Keratinocyte (primary cell): ENCODE measurements at regions not wholly inside any gene's neighbourhood (a gene's known extent, or its start where the extent isn't known, plus 50 kb on each side); places are given as distances from the start of the nearest gene placed in this dataset.

Experiments used
- DNase-seq: peaks from one replicate; pipeline ENCODE4 v3.0.0-alpha.2; 2011; ENCODE audit warnings: low read depth, missing footprints, low spot score
- FAIRE-seq: peaks from 2 replicates; lab custom pipeline; 2011; peaks lifted over from hg19 to GRCh38; lab: Jason Lieb, UNC
- H2AFZ ChIP-seq: 2 replicates; pipeline ENCODE4 v1.6.0; 2012; ENCODE audit warnings: low read length, control low read depth, inconsistent platforms; ENCODE audit not compliant: control insufficient read depth
- H3K27ac ChIP-seq: 2 replicates; pipeline ENCODE4 v1.5.1; 2011; ENCODE audit warnings: low read length; ENCODE audit not compliant: control insufficient read depth, insufficient read depth
- H3K27me3 ChIP-seq: 3 replicates; pipeline ENCODE4 v1.6.0; 2011; ENCODE audit warnings: low read length; ENCODE audit not compliant: control insufficient read depth, insufficient read depth; ENCODE audit errors: extremely low read depth
- H3K36me3 ChIP-seq, 2 experiments: 2 replicates in 1 of 2; 3 replicates in 1 of 2; pipeline ENCODE4 v1.5.1; 2011; ENCODE audit warnings: low read length in 2 of 2, mild to moderate bottlenecking in 1 of 2; ENCODE audit not compliant: control insufficient read depth in 2 of 2, insufficient read depth in 2 of 2; ENCODE audit errors: extremely low read depth in 1 of 2
- H3K4me1 ChIP-seq: 3 replicates; pipeline ENCODE4 v1.5.1; 2011; ENCODE audit warnings: low read length; ENCODE audit not compliant: control insufficient read depth, insufficient read depth; ENCODE audit errors: extremely low read depth
- H3K4me2 ChIP-seq: 3 replicates; pipeline ENCODE4 v1.6.0; 2011; ENCODE audit warnings: low read depth, low read length; ENCODE audit not compliant: control insufficient read depth, insufficient read depth; ENCODE audit errors: extremely low read depth
- H3K4me3 ChIP-seq, 3 experiments: fragments of 200-600 bp in 1 of 3; sonication (generic) in 1 of 3; 2 replicates in 2 of 3; 3 replicates in 1 of 3; pipeline ENCODE4 v1.5.1; 2011 to 2016; ENCODE audit warnings: low read length in 3 of 3, mild to moderate bottlenecking in 3 of 3, control low read depth in 2 of 3, inconsistent platforms in 1 of 3, low read depth in 1 of 3, mixed read lengths in 1 of 3, mixed run types in 1 of 3, moderate library complexity in 1 of 3; ENCODE audit not compliant: control insufficient read depth in 2 of 3, insufficient read depth in 2 of 3; ENCODE audit errors: extremely low read depth in 1 of 3
- H3K79me2 ChIP-seq: 2 replicates; pipeline ENCODE4 v1.6.0; 2012; ENCODE audit warnings: low read length; ENCODE audit not compliant: control insufficient read depth, insufficient read depth
- H3K9ac ChIP-seq: 3 replicates; pipeline ENCODE4 v1.6.0; 2011; ENCODE audit warnings: low read length; ENCODE audit not compliant: control insufficient read depth, insufficient read depth; ENCODE audit errors: extremely low read depth
- H3K9me1 ChIP-seq: 3 replicates; pipeline ENCODE4 v1.6.0; 2011; ENCODE audit warnings: low read length; ENCODE audit not compliant: control insufficient read depth, insufficient read depth; ENCODE audit errors: extremely low read depth
- H3K9me3 ChIP-seq: 2 replicates; pipeline ENCODE4 v1.5.1; 2012; ENCODE audit warnings: low read depth, low read length; ENCODE audit not compliant: control insufficient read depth
- H4K20me1 ChIP-seq: 3 replicates; pipeline ENCODE4 v1.6.0; 2011; ENCODE audit warnings: low read length; ENCODE audit not compliant: control insufficient read depth, insufficient read depth; ENCODE audit errors: extremely low read depth
- CTCF ChIP-seq, 3 experiments: IDR thresholded peaks in 1 of 3; conservative IDR thresholded peaks in 1 of 3; optimal IDR thresholded peaks in 1 of 3; 2 replicates in 2 of 3; 3 replicates in 1 of 3; pipeline versions ENCODE3 to v1.5.1; 2011; ENCODE audit warnings: low read length in 3 of 3, mild to moderate bottlenecking in 3 of 3, moderate library complexity in 2 of 3, control low read depth in 1 of 3, inconsistent platforms in 1 of 3; ENCODE audit not compliant: insufficient read depth in 2 of 3; ENCODE audit errors: extremely low read depth in 1 of 3
- EZH2 ChIP-seq: IDR thresholded peaks from one replicate; pipeline ENCODE4 v1.6.1; 2012; ENCODE audit warnings: inconsistent platforms, mild to moderate bottlenecking, low read length, moderate library complexity
- dilution Hi-C: fragments of 300-500 bp; cut with MboI; formaldehyde crosslinking; loops from one replicate; pipeline ENCODE4 v1.7.0; 2020; ENCODE audit warnings: low sequenced_read_pairs; ENCODE audit not compliant: extremely low pct_ligation_motif_present

- Histone ChIP-seq H3K4me1 (peaks cover 5% of the 10 kb centered on the region), H4K20me1 (no peaks in the 10 kb centered on the region), H3K36me3 (no peaks in the 10 kb centered on the region), H3K79me2 (no peaks in the 10 kb centered on the region), H3K27me3 (peaks cover 21% of the 10 kb centered on the region), H2AFZ (no peak overlapping the region), H3K4me2 (no peak overlapping the region), H3K9me3 (no peaks in the 10 kb centered on the region), H3K9ac (no peak overlapping the region), H3K4me3 (no peak overlapping the region), H3K9me1 (no peaks in the 10 kb centered on the region), H3K27ac (no peak overlapping the region)
- dilution Hi-C loops, result no loop called here
- TF ChIP-seq EZH2, result no peak
- no peak for TF ChIP-seq CTCF (optimal IDR thresholded peaks at IDR 0.05 in 1 of 3, IDR thresholded peaks at IDR 0.05 in 1 of 3, conservative IDR thresholded peaks at IDR 0.05 in 1 of 3; ENCODE audit: extremely low read depth in 1 of 3, insufficient read depth in 2 of 3, low read length in 3 of 3)
- FAIRE-seq (no peak), DNase-seq (no peak)
These were observed 105.2 kb upstream of the ID2 start for GRCh38 chr2:8576525-8577167.

GRCh38 chr2:8577573-8577972, 104.3 kb upstream of the ID2 start:
- no peaks in the 10 kb centered on the region for H3K79me2 ChIP-seq
- H3K9ac ChIP-seq, result no peak overlapping the region
- FAIRE-seq (no peak), DNase-seq (no peak)
- TF ChIP-seq EZH2 (no peak), CTCF (optimal IDR thresholded peaks at IDR 0.05 in 1 of 3, IDR thresholded peaks at IDR 0.05 in 1 of 3, conservative IDR thresholded peaks at IDR 0.05 in 1 of 3; ENCODE audit: extremely low read depth in 1 of 3, insufficient read depth in 2 of 3, low read length in 3 of 3) (no peak)
- H3K4me2 ChIP-seq, result no peak overlapping the region
- no peaks in the 10 kb centered on the region for H4K20me1 ChIP-seq
- H3K36me3 ChIP-seq, result no peaks in the 10 kb centered on the region
- no peak overlapping the region for H2AFZ ChIP-seq
- no peaks in the 10 kb centered on the region for H3K9me3 ChIP-seq
- no peak overlapping the region for H3K4me3 ChIP-seq
- H3K27me3 ChIP-seq, result peaks cover 21% of the 10 kb centered on the region
- H3K4me1 ChIP-seq, result peaks cover 5% of the 10 kb centered on the region
- no peaks in the 10 kb centered on the region for H3K9me1 ChIP-seq
- dilution Hi-C loops, result no loop called here
- H3K27ac ChIP-seq, result no peak overlapping the region
